ENCODE measurements at regions not wholly inside any gene's neighbourhood (a gene's known extent, or its start where the extent isn't known, plus 50 kb on each side); places are given as distances from the start of the nearest gene placed in this dataset.

DNA sequence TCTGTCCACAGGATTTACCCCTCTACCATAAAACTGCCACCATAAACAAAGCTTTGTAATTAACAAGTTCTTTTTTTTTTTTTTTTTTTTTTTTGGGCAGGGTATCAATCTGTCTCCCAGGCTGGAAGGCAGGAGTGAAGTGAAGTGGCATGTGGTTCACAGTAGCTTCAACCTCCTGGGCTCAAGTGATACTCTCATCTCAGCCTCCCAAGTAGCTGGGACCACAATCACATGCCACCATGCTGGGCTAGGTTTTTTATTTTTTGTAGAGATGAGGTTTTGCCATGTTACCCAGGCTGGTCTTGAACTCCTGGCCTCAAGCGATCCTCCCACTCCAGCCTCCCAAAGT lies 61.1 kb upstream of the NUDT4 start (continued):
- TF ChIP-seq, protein P1, sequence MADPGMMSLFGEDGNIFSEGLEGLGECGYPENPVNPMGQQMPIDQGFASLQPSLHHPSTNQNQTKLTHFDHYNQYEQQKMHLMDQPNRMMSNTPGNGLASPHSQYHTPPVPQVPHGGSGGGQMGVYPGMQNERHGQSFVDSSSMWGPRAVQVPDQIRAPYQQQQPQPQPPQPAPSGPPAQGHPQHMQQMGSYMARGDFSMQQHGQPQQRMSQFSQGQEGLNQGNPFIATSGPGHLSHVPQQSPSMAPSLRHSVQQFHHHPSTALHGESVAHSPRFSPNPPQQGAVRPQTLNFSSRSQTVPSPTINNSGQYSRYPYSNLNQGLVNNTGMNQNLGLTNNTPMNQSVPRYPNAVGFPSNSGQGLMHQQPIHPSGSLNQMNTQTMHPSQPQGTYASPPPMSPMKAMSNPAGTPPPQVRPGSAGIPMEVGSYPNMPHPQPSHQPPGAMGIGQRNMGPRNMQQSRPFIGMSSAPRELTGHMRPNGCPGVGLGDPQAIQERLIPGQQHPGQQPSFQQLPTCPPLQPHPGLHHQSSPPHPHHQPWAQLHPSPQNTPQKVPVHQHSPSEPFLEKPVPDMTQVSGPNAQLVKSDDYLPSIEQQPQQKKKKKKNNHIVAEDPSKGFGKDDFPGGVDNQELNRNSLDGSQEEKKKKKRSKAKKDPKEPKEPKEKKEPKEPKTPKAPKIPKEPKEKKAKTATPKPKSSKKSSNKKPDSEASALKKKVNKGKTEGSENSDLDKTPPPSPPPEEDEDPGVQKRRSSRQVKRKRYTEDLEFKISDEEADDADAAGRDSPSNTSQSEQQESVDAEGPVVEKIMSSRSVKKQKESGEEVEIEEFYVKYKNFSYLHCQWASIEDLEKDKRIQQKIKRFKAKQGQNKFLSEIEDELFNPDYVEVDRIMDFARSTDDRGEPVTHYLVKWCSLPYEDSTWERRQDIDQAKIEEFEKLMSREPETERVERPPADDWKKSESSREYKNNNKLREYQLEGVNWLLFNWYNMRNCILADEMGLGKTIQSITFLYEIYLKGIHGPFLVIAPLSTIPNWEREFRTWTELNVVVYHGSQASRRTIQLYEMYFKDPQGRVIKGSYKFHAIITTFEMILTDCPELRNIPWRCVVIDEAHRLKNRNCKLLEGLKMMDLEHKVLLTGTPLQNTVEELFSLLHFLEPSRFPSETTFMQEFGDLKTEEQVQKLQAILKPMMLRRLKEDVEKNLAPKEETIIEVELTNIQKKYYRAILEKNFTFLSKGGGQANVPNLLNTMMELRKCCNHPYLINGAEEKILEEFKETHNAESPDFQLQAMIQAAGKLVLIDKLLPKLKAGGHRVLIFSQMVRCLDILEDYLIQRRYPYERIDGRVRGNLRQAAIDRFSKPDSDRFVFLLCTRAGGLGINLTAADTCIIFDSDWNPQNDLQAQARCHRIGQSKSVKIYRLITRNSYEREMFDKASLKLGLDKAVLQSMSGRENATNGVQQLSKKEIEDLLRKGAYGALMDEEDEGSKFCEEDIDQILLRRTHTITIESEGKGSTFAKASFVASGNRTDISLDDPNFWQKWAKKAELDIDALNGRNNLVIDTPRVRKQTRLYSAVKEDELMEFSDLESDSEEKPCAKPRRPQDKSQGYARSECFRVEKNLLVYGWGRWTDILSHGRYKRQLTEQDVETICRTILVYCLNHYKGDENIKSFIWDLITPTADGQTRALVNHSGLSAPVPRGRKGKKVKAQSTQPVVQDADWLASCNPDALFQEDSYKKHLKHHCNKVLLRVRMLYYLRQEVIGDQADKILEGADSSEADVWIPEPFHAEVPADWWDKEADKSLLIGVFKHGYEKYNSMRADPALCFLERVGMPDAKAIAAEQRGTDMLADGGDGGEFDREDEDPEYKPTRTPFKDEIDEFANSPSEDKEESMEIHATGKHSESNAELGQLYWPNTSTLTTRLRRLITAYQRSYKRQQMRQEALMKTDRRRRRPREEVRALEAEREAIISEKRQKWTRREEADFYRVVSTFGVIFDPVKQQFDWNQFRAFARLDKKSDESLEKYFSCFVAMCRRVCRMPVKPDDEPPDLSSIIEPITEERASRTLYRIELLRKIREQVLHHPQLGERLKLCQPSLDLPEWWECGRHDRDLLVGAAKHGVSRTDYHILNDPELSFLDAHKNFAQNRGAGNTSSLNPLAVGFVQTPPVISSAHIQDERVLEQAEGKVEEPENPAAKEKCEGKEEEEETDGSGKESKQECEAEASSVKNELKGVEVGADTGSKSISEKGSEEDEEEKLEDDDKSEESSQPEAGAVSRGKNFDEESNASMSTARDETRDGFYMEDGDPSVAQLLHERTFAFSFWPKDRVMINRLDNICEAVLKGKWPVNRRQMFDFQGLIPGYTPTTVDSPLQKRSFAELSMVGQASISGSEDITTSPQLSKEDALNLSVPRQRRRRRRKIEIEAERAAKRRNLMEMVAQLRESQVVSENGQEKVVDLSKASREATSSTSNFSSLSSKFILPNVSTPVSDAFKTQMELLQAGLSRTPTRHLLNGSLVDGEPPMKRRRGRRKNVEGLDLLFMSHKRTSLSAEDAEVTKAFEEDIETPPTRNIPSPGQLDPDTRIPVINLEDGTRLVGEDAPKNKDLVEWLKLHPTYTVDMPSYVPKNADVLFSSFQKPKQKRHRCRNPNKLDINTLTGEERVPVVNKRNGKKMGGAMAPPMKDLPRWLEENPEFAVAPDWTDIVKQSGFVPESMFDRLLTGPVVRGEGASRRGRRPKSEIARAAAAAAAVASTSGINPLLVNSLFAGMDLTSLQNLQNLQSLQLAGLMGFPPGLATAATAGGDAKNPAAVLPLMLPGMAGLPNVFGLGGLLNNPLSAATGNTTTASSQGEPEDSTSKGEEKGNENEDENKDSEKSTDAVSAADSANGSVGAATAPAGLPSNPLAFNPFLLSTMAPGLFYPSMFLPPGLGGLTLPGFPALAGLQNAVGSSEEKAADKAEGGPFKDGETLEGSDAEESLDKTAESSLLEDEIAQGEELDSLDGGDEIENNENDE (IDR thresholded peaks at IDR 0.05; ENCODE audit: insufficient replicate concordance, low read length), result no peak
- no peak for TF ChIP-seq BCL11A (IDR thresholded peaks at IDR 0.05; ENCODE audit: low read depth in 2 of 2, low read length in 2 of 2)
- no peak for TF ChIP-seq SAP30 (IDR thresholded peaks at IDR 0.05; ENCODE audit: insufficient read depth, insufficient replicate concordance, low read length)
- no peak for TF ChIP-seq EZH2 (IDR thresholded peaks at IDR 0.05; ENCODE audit: low read depth, low read length, severe bottlenecking)
- no peak for TF ChIP-seq CBX8 (IDR thresholded peaks at IDR 0.05; ENCODE audit: borderline replicate concordance, low read depth, low read length)
- TF ChIP-seq SIN3A (conservative IDR thresholded peaks at IDR 0.05 in 1 of 2, IDR thresholded peaks at IDR 0.05 in 1 of 2; ENCODE audit: low read depth in 1 of 2, low read length in 2 of 2), result no peak
- TF ChIP-seq TCF12 (IDR thresholded peaks at IDR 0.05; ENCODE audit: low read depth, low read length), result no peak
- no peak for TF ChIP-seq YY1 (IDR thresholded peaks at IDR 0.05; ENCODE audit: low read depth, low read length)
- TF ChIP-seq NRF1 (IDR thresholded peaks at IDR 0.05; ENCODE audit: low read depth, low read length), result no peak
- TF ChIP-seq RNF2 (IDR thresholded peaks at IDR 0.05; ENCODE audit: borderline replicate concordance, low read depth, low read length, missing control alignments, poor library complexity, severe bottlenecking), result no peak
- TF ChIP-seq SIX5 (IDR thresholded peaks at IDR 0.05; ENCODE audit: low read depth, low read length), result no peak
- TF ChIP-seq, protein P2, sequence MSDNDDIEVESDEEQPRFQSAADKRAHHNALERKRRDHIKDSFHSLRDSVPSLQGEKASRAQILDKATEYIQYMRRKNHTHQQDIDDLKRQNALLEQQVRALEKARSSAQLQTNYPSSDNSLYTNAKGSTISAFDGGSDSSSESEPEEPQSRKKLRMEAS (IDR thresholded peaks at IDR 0.05), result no peak

Data from H1 (cell line).